PFSK-1 (cell line): ENCODE measurements at regions not wholly inside any gene's neighbourhood (a gene's known extent, or its start where the extent isn't known, plus 50 kb on each side); places are given as distances from the start of the nearest gene placed in this dataset.

Source experiments
- POLR2AphosphoS5 ChIP-seq: IDR thresholded peaks from 2 replicates; pipeline ENCODE4 v1.6.1; 2012; ENCODE audit warnings: low read depth, mild to moderate bottlenecking, control low read depth, low read length, moderate library complexity
- SIN3A ChIP-seq: IDR thresholded peaks from 2 replicates; pipeline ENCODE4 v1.6.1; 2012; ENCODE audit warnings: mild to moderate bottlenecking, low read length, moderate library complexity, borderline replicate concordance; ENCODE audit not compliant: insufficient read depth
- TAF1 ChIP-seq: IDR thresholded peaks from 2 replicates; pipeline ENCODE4 v1.6.1; 2012; ENCODE audit warnings: low read length, control low read depth, borderline replicate concordance; ENCODE audit not compliant: insufficient read depth
- TF ChIP-seq, protein P1 (sequence below), 2 experiments: IDR thresholded peaks; 2 replicates each; pipeline versions ENCODE4 v1.6.1 to v1.8.0; 2011 to 2012; ENCODE audit warnings: low read depth in 2 of 2, low read length in 2 of 2, control low read depth in 1 of 2, inconsistent platforms in 1 of 2, mild to moderate bottlenecking in 1 of 2, moderate library complexity in 1 of 2; ENCODE audit not compliant: insufficient read depth in 1 of 2

DNA sequence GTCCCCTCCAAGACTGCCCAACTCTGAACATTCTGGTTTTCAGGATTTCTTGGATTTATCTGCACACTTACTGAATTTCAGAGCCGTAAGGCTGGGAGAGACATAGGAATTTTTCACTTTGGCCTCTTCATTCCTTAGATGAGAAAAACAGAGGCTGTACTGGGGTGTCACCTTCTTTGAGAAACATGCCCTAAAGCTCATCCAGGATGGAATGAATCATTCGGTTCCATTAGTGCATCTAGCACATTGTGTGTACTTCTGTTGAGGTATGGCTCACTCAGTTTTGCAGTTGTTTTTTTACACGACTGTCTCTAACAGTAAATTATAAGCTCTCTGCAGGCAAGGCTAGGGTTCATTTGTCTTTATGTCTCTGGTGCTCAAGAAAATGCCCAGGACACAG is 383.4 kb downstream of the GATA3 start:
- no peak for TF ChIP-seq POLR2AphosphoS5
- no peak for TF ChIP-seq TAF1
- TF ChIP-seq, protein P1, sequence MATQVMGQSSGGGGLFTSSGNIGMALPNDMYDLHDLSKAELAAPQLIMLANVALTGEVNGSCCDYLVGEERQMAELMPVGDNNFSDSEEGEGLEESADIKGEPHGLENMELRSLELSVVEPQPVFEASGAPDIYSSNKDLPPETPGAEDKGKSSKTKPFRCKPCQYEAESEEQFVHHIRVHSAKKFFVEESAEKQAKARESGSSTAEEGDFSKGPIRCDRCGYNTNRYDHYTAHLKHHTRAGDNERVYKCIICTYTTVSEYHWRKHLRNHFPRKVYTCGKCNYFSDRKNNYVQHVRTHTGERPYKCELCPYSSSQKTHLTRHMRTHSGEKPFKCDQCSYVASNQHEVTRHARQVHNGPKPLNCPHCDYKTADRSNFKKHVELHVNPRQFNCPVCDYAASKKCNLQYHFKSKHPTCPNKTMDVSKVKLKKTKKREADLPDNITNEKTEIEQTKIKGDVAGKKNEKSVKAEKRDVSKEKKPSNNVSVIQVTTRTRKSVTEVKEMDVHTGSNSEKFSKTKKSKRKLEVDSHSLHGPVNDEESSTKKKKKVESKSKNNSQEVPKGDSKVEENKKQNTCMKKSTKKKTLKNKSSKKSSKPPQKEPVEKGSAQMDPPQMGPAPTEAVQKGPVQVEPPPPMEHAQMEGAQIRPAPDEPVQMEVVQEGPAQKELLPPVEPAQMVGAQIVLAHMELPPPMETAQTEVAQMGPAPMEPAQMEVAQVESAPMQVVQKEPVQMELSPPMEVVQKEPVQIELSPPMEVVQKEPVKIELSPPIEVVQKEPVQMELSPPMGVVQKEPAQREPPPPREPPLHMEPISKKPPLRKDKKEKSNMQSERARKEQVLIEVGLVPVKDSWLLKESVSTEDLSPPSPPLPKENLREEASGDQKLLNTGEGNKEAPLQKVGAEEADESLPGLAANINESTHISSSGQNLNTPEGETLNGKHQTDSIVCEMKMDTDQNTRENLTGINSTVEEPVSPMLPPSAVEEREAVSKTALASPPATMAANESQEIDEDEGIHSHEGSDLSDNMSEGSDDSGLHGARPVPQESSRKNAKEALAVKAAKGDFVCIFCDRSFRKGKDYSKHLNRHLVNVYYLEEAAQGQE (IDR thresholded peaks at IDR 0.05; ENCODE audit: insufficient read depth in 1 of 2, low read depth in 2 of 2, low read length in 2 of 2): no peak
- TF ChIP-seq SIN3A: no peak
